Ovary (tissue), 3 donors: ENCODE measurements at regions not wholly inside any gene's neighbourhood (a gene's known extent, or its start where the extent isn't known, plus 50 kb on each side); places are given as distances from the start of the nearest gene placed in this dataset.

Experiments used
- CTCF ChIP-seq, 3 donors: fragments of 450-650 bp in 2 of 3; fragments of 200-600 bp in 1 of 3; IDR thresholded peaks; one replicate each; pipeline versions ENCODE4 v1.5.1 to v1.8.0; 2016 to 2022; ENCODE audit warnings: antibody characterized with exemption in 3 of 3, mild to moderate bottlenecking in 1 of 3
- POLR2A ChIP-seq: fragments of 450-650 bp; IDR thresholded peaks from one replicate; pipeline ENCODE4 v1.6.1; 2017; ENCODE audit warnings: antibody characterized with exemption, mild to moderate bottlenecking, moderate library complexity
- donor health status: DM: no; HTN: no; CAD: no.

GRCh38 chr2:131724019-131724418 is 196.3 kb downstream of the CCDC74A start:
- no peak for TF ChIP-seq CTCF (IDR thresholded peaks at IDR 0.05)
- TF ChIP-seq POLR2A, result no peak
